ENCODE measurements at regions not wholly inside any gene's neighbourhood (a gene's known extent, or its start where the extent isn't known, plus 50 kb on each side); places are given as distances from the start of the nearest gene placed in this dataset.

DNA sequence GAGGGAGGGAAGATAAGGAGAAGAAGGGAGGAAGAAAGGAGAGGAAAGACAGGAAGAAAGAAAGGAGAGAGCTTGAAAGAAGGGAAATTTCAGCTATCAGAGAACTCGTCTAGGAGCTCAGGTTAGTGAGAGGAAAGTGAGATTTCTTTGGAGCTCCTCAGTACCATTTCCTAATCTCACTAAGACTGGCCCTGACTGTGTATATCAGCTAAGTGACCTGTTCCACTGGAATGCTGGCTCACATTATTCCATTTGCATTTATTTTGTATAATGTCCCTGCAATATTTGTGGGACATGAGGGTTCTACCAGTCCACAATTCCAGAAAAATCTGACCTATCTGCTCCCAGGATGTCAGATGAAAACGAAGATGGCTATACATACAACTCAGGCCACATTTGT lies 114.7 kb upstream of the CELF2 start:
- TF ChIP-seq, protein P1, sequence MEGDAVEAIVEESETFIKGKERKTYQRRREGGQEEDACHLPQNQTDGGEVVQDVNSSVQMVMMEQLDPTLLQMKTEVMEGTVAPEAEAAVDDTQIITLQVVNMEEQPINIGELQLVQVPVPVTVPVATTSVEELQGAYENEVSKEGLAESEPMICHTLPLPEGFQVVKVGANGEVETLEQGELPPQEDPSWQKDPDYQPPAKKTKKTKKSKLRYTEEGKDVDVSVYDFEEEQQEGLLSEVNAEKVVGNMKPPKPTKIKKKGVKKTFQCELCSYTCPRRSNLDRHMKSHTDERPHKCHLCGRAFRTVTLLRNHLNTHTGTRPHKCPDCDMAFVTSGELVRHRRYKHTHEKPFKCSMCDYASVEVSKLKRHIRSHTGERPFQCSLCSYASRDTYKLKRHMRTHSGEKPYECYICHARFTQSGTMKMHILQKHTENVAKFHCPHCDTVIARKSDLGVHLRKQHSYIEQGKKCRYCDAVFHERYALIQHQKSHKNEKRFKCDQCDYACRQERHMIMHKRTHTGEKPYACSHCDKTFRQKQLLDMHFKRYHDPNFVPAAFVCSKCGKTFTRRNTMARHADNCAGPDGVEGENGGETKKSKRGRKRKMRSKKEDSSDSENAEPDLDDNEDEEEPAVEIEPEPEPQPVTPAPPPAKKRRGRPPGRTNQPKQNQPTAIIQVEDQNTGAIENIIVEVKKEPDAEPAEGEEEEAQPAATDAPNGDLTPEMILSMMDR (IDR thresholded peaks at IDR 0.05; ENCODE audit: low read length), result no peak
- TF ChIP-seq EZH2 (IDR thresholded peaks at IDR 0.05; ENCODE audit: borderline replicate concordance, low read length), result no peak
